GM13976 (cell line): ENCODE measurements at regions not wholly inside any gene's neighbourhood (a gene's known extent, or its start where the extent isn't known, plus 50 kb on each side); places are given as distances from the start of the nearest gene placed in this dataset.

Experiments used
- DNase-seq: peaks from one replicate; pipeline ENCODE4 v3.0.0; 2012; ENCODE audit warnings: low spot score
- in situ Hi-C: fragments of 300-500 bp; cut with MboI; formaldehyde crosslinking; loops from one replicate; pipeline ENCODE4 v1.12.0; 2022; ENCODE audit warnings: low sequenced_read_pairs, mixed read lengths, inconsistent platforms; ENCODE audit not compliant: unreplicated experiment
- TF ChIP-seq, protein P1 (sequence below): IDR thresholded peaks from 2 replicates; pipeline ENCODE4 v1.5.1; 2012; ENCODE audit warnings: borderline replicate concordance, mild to moderate bottlenecking; ENCODE audit not compliant: insufficient read depth; ENCODE audit errors: extremely low read depth, missing control alignments, control extremely low read depth

DNA sequence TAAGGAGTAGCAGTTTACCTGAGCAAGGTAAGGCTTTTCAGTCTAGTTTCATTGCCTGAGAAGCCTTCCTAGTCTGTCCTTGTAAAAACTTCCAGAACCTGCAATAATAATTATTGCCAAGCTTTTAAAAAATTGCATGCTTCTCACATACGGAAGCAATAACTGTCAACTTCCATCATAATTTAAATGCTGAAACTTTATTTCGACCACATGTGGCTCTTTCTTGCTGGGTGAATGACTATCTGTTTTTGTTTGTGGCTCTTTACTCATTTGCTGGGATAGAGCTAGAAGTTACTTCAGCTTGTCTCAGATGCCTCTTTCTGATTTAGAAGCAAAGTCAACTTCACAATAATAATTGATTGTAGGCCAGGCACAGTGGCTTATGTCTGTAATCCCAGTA is 95.9 kb upstream of the COL21A1 start:
- no peak for DNase-seq
- TF ChIP-seq, protein P1, sequence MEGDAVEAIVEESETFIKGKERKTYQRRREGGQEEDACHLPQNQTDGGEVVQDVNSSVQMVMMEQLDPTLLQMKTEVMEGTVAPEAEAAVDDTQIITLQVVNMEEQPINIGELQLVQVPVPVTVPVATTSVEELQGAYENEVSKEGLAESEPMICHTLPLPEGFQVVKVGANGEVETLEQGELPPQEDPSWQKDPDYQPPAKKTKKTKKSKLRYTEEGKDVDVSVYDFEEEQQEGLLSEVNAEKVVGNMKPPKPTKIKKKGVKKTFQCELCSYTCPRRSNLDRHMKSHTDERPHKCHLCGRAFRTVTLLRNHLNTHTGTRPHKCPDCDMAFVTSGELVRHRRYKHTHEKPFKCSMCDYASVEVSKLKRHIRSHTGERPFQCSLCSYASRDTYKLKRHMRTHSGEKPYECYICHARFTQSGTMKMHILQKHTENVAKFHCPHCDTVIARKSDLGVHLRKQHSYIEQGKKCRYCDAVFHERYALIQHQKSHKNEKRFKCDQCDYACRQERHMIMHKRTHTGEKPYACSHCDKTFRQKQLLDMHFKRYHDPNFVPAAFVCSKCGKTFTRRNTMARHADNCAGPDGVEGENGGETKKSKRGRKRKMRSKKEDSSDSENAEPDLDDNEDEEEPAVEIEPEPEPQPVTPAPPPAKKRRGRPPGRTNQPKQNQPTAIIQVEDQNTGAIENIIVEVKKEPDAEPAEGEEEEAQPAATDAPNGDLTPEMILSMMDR = no peak
- in situ Hi-C loops = no loop called here

DNA sequence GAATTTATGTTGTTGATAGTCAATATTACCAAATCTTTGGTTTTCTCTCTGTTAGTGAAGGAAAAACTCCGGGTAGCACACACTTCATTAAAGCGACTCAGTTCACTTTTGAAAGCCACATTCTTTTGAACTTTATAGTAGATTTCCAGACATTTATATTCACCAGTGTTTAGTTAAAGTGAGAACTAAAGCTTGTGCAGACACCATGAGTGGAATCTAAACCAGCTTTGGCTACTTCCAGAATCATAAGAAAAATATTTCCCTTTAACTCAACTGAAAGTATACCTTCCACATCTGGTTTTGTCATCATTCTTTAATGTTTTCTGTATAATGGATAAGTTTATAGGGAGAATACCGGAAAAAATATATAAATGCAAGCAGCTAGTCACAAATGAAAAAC is 92.1 kb upstream of the COL21A1 start:
- TF ChIP-seq, protein P1 = no peak
- no peak for DNase-seq
- in situ Hi-C loops = no loop called here

DNA sequence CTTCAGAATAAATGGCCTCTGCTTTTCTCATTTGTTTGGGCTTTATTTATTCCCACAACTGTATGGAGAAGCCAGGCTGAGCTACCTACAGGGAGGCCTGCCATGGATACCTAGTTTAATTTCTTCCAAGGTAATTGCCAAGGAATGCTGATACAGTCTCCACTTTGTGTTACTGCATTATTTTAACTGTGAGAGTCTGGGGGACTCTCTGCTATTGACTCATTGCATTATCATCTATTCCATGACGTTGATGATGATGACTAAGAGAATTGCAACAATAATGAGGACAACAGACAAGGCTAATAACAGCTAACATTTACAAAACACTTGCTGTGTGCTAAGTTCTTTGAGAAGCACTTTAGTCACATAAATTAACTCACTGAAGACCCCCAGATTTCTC is 88.3 kb upstream of the COL21A1 start:
- TF ChIP-seq, protein P1 = no peak
- DNase-seq = no peak
- in situ Hi-C loops = no loop called here

DNA sequence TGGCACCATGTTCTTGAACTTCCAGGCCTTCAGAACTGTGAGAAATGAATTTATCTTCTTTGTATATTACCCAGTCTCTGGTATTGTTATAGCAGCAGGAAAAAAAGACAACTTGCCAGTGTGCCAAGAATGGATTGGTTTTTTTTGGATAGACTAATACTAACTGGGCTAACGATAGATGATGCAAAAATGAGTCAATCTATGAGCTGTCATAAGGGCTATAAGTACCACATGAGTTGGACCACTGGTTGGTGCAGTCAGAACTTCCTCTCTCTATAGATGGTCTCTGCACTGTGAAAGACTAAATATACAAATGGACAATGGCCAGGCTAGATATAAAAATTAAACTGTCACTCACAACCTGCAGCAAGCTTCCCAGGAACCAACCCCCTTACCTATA is 87.6 kb upstream of the COL21A1 start:
- in situ Hi-C loops = no loop called here
- TF ChIP-seq, protein P1 = no peak
- no peak for DNase-seq

DNA sequence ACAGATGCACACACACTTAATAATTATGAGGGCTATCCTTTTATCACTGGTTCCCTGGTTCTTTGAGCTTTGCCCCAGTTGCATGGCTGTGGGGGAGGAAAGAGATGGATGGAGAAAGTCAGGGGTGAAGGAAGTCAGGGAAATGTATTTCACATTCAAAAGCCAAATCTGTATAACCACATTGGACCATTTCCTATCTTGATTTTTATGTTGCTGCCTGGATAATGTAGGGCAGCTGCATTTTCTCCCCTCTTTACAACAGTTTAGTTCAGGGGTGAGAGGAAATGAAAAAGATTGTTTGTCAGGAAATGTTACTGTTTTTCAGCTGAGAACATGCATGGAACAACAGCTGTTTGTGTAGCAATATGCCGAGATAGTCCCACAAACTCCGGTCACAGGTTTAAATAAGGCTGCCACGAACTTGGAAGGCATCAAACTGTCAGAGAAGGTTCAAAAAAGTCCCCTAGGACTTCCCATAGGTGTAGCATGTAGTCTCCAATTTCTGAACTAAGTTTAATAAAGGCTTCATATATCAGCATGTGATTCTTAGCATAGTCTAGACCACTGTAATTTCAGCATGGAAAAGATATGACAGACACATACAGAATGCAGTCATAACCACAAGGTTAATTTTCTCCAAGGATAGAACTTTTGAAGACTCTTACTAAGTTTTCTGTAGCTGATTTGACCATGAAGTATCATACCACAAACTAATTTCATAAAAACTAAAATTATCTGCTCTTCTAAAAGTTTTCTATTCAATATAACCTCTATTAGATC is 82.1 kb upstream of the COL21A1 start:
- DNase-seq = no peak
- TF ChIP-seq, protein P1 = no peak
- in situ Hi-C loops = no loop called here

DNA sequence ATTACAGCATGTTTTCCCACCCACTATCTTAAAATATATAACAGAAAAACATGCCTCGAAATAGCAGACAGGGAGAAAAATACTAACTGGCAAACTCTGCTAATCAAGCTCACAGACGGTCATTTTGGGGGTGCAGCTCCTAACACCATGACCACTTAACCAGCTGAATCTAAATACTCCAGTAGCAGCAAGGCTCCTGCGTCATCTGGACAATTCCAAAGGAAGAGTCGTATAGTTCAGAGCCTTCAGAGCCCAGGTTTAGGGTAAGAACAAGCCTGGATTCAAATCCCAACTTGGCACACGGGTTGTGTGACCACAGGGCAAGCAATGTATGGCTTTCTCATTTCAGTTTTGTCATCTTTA is 81.3 kb upstream of the COL21A1 start:
- in situ Hi-C loops = no loop called here
- no peak for DNase-seq
- TF ChIP-seq, protein P1 = no peak
